Esophagus squamous epithelium (tissue), 5 donors: ENCODE measurements at regions not wholly inside any gene's neighbourhood (a gene's known extent, or its start where the extent isn't known, plus 50 kb on each side); places are given as distances from the start of the nearest gene placed in this dataset.

Source experiments
- DNase-seq: peaks from one replicate; lab custom pipeline; 2025; lab: John Stamatoyannopoulos, UW
- H3K27ac ChIP-seq, 4 donors: fragments of 200-600 bp; sonication (generic); one replicate each; pipeline ENCODE4 v1.5.1; 2016 to 2019; ENCODE audit warnings: mild to moderate bottlenecking in 1 of 4
- H3K27me3 ChIP-seq, 4 donors: fragments of 200-600 bp; sonication (generic); 1 replicate in 3 of 4; 2 replicates in 1 of 4; pipeline versions ENCODE4 v1.5.1 to v1.6.0; 2017 to 2021; ENCODE audit warnings: antibody characterized with exemption in 1 of 4
- H3K36me3 ChIP-seq, 3 donors: fragments of 200-600 bp; sonication (generic); one replicate each; pipeline ENCODE4 v1.5.1; 2016 to 2019
- H3K4me1 ChIP-seq, 3 donors: fragments of 200-600 bp; sonication (generic); one replicate each; pipeline ENCODE4 v1.5.1; 2017 to 2019
- H3K4me3 ChIP-seq, 4 donors: fragments of 200-600 bp; sonication (generic); 1 replicate in 3 of 4; 2 replicates in 1 of 4; pipeline ENCODE4 v1.5.1; 2016 to 2019; ENCODE audit warnings: mild to moderate bottlenecking in 2 of 4, moderate library complexity in 1 of 4
- H3K9me3 ChIP-seq, 3 donors: fragments of 200-600 bp; sonication (generic); one replicate each; pipeline ENCODE4 v1.5.1; 2016 to 2019
- CTCF ChIP-seq, 6 experiments: fragments of 450-650 bp in 4 of 6; fragments of 200-600 bp in 2 of 6; sonication (generic) in 2 of 6; IDR thresholded peaks; one replicate each; pipeline ENCODE4 v1.5.1; 2016 to 2019; ENCODE audit warnings: antibody characterized with exemption in 6 of 6, mild to moderate bottlenecking in 4 of 6, moderate library complexity in 4 of 6
- POLR2A ChIP-seq, 4 donors: fragments of 450-650 bp; IDR thresholded peaks; one replicate each; pipeline ENCODE4 v1.6.1; 2017; ENCODE audit warnings: antibody characterized with exemption in 4 of 4, mild to moderate bottlenecking in 4 of 4, moderate library complexity in 3 of 4
- WGBS, 2 donors: methylation state at CpG; one replicate each; pipeline ENCODE4 v1.1.5; 2018; 5-methylcytosine and 5-hydroxymethylcytosine counted together
- intact Hi-C: fragments of 100-400 bp; cut with DNase I; formaldehyde crosslinking; loops from one replicate; pipeline ENCODE4 v1.15.0; 2022
- donor health status: DM: yes; HTN: yes; CAD: no.

GRCh38 chr3:66139415-66139814 is 81.4 kb upstream of the SLC25A26 start:
- H3K9me3 ChIP-seq = no peaks in the 10 kb centered on the region
- H3K27me3 ChIP-seq = no peaks in the 10 kb centered on the region
- TF ChIP-seq POLR2A (IDR thresholded peaks at IDR 0.05) = no peak
- TF ChIP-seq CTCF (IDR thresholded peaks at IDR 0.05) = no peak
- WGBS, 2 donors = 64 to 70% methylated on average over 5 of the region's 5 CpGs
- no peak for DNase-seq
- H3K27ac ChIP-seq = no peak overlapping the region
- intact Hi-C loops = loop anchor here (5.0 kb wide), 1 partner anchor 352 kb away; no protein-coding TSS in a partner anchor
- H3K4me1 ChIP-seq = peaks cover 0 to 5% (median 0%) of the 10 kb centered on the region in 3 donors
- no peaks in the 10 kb centered on the region for H3K36me3 ChIP-seq
- H3K4me3 ChIP-seq = no peak overlapping the region

GRCh38 chr3:66138336-66139313 is 82.2 kb upstream of the SLC25A26 start:
- Histone ChIP-seq H3K4me1 (peaks cover 0 to 5% (median 0%) of the 10 kb centered on the region in 3 donors), H3K27me3 (no peaks in the 10 kb centered on the region), H3K4me3 (no peak overlapping the region), H3K36me3 (no peaks in the 10 kb centered on the region), H3K27ac (no peak overlapping the region), H3K9me3 (no peaks in the 10 kb centered on the region)
- intact Hi-C loops = loop anchor here (5.0 kb wide), 1 partner anchor 351 kb away; no protein-coding TSS in a partner anchor
- no peak for DNase-seq
- TF ChIP-seq POLR2A (IDR thresholded peaks at IDR 0.05) (no peak), CTCF (IDR thresholded peaks at IDR 0.05) (peak; percentile 56 to 80 (median 68))
- WGBS, 2 donors = 14% methylated on average over 6 of the region's 6 CpGs

GRCh38 chr3:66136597-66136996 is 84.2 kb upstream of the SLC25A26 start:
- H3K4me3 ChIP-seq = no peak overlapping the region
- intact Hi-C loops = loop anchor here (5.0 kb wide), 1 partner anchor 349 kb away; no protein-coding TSS in a partner anchor
- WGBS, 2 donors = 83 to 87% methylated on average over 1 of the region's 1 CpG
- H3K27ac ChIP-seq = no peak overlapping the region
- TF ChIP-seq POLR2A (IDR thresholded peaks at IDR 0.05) = no peak
- TF ChIP-seq CTCF (IDR thresholded peaks at IDR 0.05) = no peak
- no peaks in the 10 kb centered on the region for H3K36me3 ChIP-seq
- H3K9me3 ChIP-seq = no peaks in the 10 kb centered on the region
- H3K4me1 ChIP-seq = peaks cover 0 to 5% (median 0%) of the 10 kb centered on the region in 3 donors
- DNase-seq = no peak
- H3K27me3 ChIP-seq = no peaks in the 10 kb centered on the region

GRCh38 chr3:66133853-66134445 is 86.9 kb upstream of the SLC25A26 start:
- Histone ChIP-seq H3K27me3 (no peaks in the 10 kb centered on the region), H3K27ac (no peak overlapping the region), H3K4me1 (peaks cover 0 to 5% (median 0%) of the 10 kb centered on the region in 3 donors), H3K4me3 (no peak overlapping the region), H3K36me3 (no peaks in the 10 kb centered on the region), H3K9me3 (no peaks in the 10 kb centered on the region)
- 77 to 85% methylated on average over 8 of the region's 8 CpGs for WGBS, 2 donors
- no peak for DNase-seq
- intact Hi-C loops = no loop called here
- no peak for TF ChIP-seq POLR2A (IDR thresholded peaks at IDR 0.05)
- TF ChIP-seq CTCF (IDR thresholded peaks at IDR 0.05) = no peak
